GM21529 (cell line): ENCODE measurements at regions not wholly inside any gene's neighbourhood (a gene's known extent, or its start where the extent isn't known, plus 50 kb on each side); places are given as distances from the start of the nearest gene placed in this dataset.

ENCODE experiments used
- ATAC-seq: cut with Tn5 transposase; IDR thresholded peaks from one replicate; pipeline ENCODE4 v1.9.1; 2021; ENCODE audit not compliant: unreplicated experiment

GRCh38 chr12:17266856-17267255 lies 660.9 kb upstream of the LMO3 start:
- ATAC-seq: no peak

DNA sequence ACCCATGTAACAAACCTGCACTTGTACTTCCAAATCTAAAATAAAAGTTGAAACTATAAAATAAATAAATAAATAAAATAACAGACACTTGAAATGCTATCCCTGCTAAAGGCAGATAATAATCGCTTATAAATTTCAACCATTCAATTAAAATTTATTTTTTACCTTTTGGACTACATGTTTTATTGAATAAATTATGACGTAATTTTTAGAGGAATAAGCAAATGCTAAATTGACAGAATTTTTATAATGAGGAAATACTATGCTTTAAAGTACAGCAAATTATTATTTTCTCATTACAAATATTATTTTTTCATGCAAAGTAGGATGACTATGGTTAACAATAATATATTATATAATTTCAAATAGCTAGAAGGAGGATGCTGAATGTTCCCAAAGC lies 658.6 kb upstream of the LMO3 start:
- no peak for ATAC-seq

GRCh38 chr12:17239874-17240273 lies 633.9 kb upstream of the LMO3 start:
- no peak for ATAC-seq

DNA sequence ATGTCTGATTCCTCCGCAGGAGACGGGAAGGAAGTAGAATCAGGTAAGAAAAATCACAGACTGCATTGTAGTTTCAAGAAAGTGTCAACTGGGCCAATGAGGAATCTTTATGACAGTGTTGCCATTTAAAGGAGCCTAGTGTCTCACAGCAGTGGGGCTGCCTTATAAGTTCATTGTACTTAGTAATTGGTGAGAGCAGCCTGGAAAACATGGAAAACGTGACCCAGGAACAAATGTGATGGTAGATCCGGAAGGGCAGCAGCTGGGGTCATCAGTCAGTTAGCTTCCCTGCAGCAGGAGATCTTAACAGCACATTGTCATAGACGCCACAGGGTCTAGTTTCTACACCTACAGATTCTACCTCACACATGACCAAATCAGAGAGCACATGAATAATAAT lies 630.0 kb upstream of the LMO3 start:
- ATAC-seq: no peak

DNA sequence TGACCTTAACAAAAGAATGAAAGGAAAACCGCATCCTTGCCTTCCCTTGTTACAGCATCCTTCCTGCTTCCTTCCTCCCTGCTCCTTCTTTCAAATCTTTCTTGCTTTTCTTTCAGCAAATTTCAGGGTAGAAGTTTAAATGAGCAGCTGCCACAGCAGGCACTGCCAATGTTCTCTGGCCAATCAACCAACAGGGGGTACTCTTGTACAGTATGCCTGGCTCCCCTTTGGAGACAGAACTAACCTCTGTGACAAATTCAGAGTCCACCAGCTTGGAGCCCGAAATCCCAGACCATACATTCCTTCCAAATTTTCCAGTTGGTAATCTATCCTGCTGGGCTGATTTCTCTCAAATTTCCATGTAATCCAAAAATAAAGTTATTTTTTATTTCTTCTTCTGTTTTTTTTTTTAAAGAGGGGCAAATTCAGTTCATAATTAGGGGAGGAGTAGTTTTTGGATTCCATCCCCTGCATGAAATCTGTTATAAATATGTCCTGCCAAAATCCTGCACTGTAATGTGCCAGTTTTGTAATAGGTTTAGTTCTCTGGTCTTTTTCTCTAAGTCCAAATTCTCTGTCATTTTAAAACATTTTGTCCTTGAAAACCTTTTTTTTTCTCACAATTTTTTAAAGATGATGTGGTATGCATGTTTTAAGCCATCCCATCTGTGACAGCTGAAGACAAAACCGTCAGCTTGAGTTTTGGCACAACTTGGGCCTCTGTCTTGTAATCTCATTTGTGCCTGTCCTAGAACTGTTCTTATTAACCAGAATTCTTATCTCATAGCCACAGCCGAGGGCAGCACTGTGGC lies 610.0 kb upstream of the LMO3 start:
- no peak for ATAC-seq

- no peak for ATAC-seq
Measured at GRCh38 chr12:17214929-17215328, 609.0 kb upstream of the LMO3 start.

GRCh38 chr12:17206553-17206952 lies 600.6 kb upstream of the LMO3 start:
- ATAC-seq: no peak

DNA sequence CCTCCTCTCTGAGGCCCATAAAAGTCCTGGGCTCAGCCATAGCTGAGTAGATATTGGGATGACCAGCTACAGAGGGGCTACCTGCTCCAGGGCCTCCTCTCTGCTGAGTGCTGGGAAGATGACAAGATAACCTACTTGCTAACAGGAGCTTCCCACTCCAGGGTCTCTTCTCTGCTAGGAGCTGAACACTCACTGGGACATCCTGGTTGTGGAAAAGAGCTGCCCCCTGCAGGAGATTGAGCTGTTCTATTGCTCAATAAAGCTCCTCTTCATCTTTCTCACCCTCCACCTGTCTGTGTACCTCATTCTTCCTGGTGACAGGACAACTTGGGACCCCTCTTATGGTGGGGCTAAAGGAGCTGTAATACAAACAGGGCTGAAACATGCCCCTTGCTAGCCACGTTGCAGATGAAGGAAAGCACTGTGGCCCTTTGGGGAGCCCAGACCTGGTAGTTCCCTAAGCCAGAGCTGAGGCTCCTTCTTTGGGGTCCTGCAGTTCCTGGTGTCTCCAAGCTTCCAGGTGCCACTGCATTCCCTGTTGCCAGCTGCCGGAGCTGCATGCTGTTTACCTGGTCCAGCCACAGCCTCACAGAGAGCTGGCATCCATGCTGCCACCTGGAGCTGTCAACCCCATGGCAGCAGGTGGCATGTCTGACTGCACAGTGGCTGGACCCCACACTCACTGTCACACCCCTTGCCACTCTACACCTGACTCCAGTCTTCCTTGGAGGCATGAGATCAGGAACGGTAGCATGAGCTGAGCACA lies 598.5 kb upstream of the LMO3 start:
- no peak for ATAC-seq

DNA sequence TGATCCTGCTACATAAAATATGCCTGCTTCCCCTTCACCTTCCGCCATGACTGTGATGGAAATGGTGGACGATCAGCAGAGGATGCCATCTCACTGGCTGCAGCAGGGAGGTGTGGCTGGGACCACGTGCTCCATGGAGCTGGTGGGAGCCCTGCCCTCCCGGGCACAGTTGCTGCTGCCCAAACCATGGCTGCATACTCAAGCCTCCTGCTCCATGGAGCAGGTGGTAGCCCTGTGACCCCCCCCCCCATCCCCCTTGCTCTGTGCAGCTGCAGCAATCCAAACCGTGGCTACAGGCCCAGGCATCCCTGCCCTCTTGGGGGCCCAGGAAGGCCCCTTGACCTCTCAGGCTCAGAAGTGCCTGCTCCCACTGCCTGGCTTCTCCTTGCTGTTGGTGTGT lies 597.5 kb upstream of the LMO3 start:
- no peak for ATAC-seq

- no peak for ATAC-seq
Measured at GRCh38 chr12:17197971-17198370, 592.0 kb upstream of the LMO3 start.

DNA sequence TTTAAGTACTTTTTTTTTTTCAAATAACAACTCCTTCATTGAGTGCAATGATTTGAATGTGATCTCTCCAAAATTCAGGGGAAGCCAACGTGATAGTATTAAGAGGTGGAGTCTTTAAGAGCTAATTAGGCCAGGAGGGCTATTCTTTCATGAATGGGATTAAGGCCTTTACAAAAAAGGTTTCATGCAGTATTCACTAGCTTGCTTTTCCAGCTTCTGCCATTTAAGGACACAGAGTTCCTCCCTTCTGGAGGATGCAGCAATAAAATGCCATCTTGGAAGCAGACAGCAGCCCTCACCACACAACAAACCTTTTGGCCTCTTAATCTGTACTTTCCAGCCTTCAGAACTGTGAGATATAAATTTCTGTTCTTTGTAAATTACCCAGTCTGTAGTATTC lies 586.8 kb upstream of the LMO3 start:
- no peak for ATAC-seq

DNA sequence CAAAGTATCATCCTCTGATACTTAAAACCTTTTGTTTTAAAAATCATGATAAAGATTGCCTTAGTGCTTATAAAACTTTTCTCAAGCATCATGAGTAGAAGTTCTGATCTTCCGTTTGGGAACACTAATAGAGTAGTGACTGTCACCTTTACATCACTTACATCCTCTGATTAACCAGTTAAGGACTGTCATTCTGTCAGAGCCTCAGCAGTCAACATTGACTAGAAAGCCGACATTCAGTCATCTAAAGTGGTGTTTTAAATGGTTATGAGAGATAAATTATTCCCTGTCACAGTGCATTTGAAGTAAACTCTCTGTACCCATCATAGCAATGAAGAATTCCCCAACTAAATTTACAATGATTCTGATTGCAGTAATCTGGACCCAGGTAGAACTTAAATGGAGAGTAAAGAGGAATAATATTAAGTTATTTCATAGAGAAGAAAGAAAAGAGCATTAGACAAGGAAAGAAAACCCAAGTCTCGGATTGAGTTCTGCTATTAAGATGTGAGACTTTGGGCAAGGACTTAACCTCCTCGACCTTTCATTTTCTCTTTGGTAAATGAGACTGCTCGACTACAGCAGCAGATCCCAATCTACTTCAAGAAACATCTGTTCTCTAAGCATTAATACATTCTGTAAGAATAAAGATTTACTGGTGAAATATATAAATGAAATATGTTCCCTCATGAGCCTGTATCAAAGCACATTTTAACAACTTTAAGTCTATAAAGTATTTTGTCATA lies 563.9 kb upstream of the LMO3 start:
- ATAC-seq: no peak

GRCh38 chr12:17159506-17160300 lies 553.7 kb upstream of the LMO3 start:
- ATAC-seq: no peak

GRCh38 chr12:17158201-17158600 lies 552.2 kb upstream of the LMO3 start:
- no peak for ATAC-seq

- ATAC-seq: no peak
Measured at GRCh38 chr12:17151917-17152316, 546.0 kb upstream of the LMO3 start.

GRCh38 chr12:17148706-17149105 lies 542.7 kb upstream of the LMO3 start:
- no peak for ATAC-seq

DNA sequence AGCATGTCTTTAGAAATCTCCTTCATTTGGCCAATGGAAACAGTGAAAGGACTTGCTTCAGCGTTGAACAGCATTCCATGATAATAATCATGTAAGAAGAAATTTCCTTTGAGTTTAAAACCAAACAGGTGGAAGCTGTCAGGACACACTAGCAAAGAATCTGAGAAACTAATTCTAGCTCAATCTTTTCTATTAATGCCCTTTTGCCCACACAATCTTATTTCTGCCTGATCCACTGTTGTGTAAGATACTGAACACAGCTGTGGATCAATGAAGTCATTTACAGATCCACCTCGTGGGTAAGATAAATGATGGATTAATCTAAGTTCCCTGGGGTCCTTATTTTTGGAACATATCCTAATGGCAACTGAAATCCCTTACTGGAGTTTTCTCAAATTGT lies 536.9 kb upstream of the LMO3 start:
- no peak for ATAC-seq

DNA sequence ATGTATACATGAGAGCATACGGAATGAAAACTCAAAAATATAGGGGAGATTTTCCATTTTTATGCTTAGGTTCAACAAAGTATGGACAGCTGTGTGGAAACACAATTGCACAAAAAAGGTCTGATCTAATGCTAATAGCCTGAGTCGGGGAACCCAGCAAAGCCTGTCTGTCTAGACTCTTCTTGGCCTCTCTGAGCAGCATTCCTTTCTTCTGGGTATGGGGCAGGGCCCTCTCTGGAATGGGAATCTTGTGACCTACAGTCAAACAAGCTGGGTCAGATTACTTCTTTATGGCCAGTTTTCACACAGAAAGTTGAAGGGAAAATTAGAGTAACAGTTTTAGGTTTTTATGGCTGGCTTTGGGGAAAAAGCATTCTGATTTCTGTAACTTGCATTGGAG lies 534.0 kb upstream of the LMO3 start:
- no peak for ATAC-seq

DNA sequence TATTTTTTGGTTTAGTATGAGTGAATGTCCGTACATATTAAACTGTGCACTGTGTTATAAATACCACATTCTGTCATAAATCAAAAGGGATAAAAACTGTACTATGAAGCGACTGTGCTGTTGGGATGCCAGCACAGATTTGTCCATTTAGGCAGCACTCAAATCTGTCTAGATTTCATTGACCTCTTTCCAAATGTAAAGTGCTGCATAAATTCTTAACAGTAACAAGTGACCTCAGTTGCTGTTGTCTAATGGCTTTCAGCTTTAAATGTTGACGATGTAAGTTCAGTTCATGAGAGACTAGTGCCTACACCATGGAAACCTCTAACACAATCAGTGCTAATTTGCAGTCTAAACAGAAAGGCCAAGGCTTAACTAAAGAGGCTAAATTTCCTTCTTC lies 531.4 kb upstream of the LMO3 start:
- no peak for ATAC-seq

- no peak for ATAC-seq
Measured at GRCh38 chr12:17134315-17134714, 528.4 kb upstream of the LMO3 start.

- ATAC-seq: no peak
Measured at GRCh38 chr12:17132336-17132735, 526.4 kb upstream of the LMO3 start.
